Suprapubic skin (tissue), 4 donors: ENCODE measurements at regions not wholly inside any gene's neighbourhood (a gene's known extent, or its start where the extent isn't known, plus 50 kb on each side); places are given as distances from the start of the nearest gene placed in this dataset.

Experiments used
- EP300 ChIP-seq: sonication (generic); formaldehyde crosslinking; IDR thresholded peaks from one replicate; pipeline ENCODE4 v1.6.1; 2017; ENCODE audit warnings: antibody characterized with exemption
- POLR2A ChIP-seq, 2 donors: fragments of 450-650 bp; IDR thresholded peaks; one replicate each; pipeline ENCODE4 v1.6.1; 2017; ENCODE audit warnings: antibody characterized with exemption in 2 of 2, mild to moderate bottlenecking in 2 of 2, moderate library complexity in 2 of 2
- POLR2AphosphoS5 ChIP-seq, 3 donors: sonication (generic); formaldehyde crosslinking; IDR thresholded peaks; one replicate each; pipeline ENCODE4 v1.6.1; 2017; ENCODE audit warnings: antibody characterized with exemption in 3 of 3
- TF ChIP-seq, protein P1 (sequence below), 2 donors: fragments of 200-600 bp in 1 of 2; fragments of 450-650 bp in 1 of 2; sonication (generic) in 1 of 2; IDR thresholded peaks; one replicate each; pipeline ENCODE4 v1.5.1; 2016 to 2019; ENCODE audit warnings: antibody characterized with exemption in 2 of 2, mild to moderate bottlenecking in 1 of 2, moderate library complexity in 1 of 2

GRCh38 chr3:36211652-36211999 is 168.7 kb upstream of the STAC start:
- no peak for TF ChIP-seq POLR2A (IDR thresholded peaks at IDR 0.05)
- TF ChIP-seq, protein P1, sequence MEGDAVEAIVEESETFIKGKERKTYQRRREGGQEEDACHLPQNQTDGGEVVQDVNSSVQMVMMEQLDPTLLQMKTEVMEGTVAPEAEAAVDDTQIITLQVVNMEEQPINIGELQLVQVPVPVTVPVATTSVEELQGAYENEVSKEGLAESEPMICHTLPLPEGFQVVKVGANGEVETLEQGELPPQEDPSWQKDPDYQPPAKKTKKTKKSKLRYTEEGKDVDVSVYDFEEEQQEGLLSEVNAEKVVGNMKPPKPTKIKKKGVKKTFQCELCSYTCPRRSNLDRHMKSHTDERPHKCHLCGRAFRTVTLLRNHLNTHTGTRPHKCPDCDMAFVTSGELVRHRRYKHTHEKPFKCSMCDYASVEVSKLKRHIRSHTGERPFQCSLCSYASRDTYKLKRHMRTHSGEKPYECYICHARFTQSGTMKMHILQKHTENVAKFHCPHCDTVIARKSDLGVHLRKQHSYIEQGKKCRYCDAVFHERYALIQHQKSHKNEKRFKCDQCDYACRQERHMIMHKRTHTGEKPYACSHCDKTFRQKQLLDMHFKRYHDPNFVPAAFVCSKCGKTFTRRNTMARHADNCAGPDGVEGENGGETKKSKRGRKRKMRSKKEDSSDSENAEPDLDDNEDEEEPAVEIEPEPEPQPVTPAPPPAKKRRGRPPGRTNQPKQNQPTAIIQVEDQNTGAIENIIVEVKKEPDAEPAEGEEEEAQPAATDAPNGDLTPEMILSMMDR (IDR thresholded peaks at IDR 0.05) = no peak
- no peak for TF ChIP-seq EP300
- no peak for TF ChIP-seq POLR2AphosphoS5 (IDR thresholded peaks at IDR 0.05)
